UCSD-AML1 (cell line): ENCODE measurements at regions not wholly inside any gene's neighbourhood (a gene's known extent, or its start where the extent isn't known, plus 50 kb on each side); places are given as distances from the start of the nearest gene placed in this dataset.
"Not testable (repeated sequence)": the region's sequence is repeated elsewhere in the genome, so short reads cannot be mapped to it uniquely, and the experiment has no call there.

ENCODE experiments used
- DNase-seq: peaks from one replicate; lab custom pipeline; 2025; ENCODE audit not compliant: unreplicated experiment; lab: John Stamatoyannopoulos, UW

GRCh38 chr2:199216253-199216652 lies 241.5 kb downstream of the SATB2 start:
- DNase-seq, result no peak

- DNase-seq, result no peak
Measured at GRCh38 chr2:199207011-199207410, 250.7 kb downstream of the SATB2 start.

DNA sequence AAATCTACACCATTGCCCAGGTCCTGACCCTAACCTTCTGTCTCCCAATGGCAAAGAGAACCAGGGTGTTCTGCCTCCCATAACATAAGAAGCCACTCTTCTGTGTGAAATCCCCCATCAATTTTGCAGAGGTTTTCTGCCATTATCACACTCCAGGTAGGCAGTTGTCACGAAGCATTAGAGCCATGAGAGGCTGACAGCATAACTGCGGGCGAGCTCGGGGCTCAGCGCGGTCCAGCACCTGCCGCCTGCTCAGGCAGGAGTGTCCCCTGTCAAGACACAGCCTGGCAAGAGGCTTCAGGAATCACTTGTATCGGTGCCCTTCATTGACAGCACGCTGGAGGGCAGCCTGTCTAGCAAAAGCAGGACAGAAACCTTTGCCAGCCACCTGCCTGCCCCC lies 251.2 kb downstream of the SATB2 start:
- no peak for DNase-seq

DNA sequence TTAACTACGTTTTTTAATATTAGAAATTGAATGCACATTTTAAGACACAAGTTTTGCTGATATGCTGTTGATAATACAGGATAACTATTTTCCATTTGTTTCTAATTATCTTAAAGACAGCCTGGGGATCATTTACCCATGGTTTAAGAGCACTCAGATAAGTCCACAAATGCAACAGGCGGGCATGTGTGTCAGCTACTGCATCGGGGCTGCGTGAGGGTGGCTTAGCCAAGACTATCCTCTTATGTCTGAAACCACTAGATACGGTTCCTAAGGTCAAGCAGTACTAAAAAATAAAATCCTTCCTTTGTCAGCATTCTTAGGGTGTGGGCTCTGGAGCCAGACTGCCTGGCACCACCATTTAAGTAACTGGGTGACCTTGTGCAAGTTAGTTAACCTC lies 254.8 kb downstream of the SATB2 start:
- DNase-seq, result no peak

GRCh38 chr2:199201539-199201938 lies 256.2 kb downstream of the SATB2 start:
- no peak for DNase-seq

DNA sequence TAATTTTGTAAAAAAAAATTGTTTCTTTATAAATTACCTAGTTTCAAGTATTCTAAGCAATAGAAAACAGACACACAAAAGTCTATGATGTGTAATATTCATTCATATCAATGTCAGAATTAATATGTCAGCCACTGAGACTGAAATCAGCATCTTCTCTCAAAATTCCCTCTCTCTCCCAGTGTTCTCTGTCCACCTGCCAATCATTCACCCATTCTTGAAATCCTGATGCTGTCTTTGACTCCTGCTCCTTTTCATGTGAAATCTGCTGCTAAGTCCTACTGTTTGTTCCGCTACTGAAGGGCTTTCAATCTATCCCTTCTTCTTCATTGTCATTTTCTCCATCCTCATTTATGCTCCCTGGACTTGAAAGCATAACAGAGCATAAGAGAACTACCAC lies 257.9 kb downstream of the SATB2 start:
- DNase-seq, result no peak

DNA sequence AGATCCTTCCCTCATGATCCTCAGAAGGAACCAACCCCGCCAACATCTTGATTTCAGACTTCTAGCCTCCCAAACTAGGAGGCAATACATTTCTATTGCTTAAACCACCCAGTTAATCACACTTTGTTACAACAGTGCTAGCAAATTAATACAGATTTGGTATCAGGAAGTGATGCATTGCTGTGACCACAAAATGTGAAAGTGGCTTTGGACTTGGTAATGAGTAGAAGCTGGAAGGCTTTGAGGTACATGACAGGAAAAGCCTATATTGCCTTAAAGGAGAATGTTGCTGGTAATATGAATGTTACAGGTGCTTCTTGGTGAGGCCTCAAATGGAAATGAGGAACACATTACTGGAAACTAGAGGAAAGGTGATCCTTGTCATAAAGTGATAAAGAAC lies 260.3 kb downstream of the SATB2 start:
- DNase-seq, result no peak

DNA sequence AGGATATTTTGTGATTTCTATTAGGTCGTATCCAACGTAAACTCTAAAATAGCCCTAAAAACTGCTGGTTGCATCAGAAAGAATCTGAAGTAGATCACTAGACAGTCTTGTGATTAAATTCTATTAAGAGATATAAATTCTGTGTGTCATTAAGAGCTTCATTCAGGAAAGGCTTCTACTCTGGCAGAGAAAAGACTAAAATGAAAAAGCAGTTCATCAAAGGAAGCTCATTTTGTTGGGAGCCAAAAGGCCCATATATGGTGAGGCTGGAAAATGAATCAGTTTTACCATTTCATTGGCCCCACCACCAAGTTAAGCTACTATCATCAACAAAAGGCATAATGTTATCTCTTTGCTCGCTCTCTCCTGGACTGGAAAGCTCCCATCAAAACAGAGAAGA lies 261.1 kb downstream of the SATB2 start:
- no peak for DNase-seq

DNA sequence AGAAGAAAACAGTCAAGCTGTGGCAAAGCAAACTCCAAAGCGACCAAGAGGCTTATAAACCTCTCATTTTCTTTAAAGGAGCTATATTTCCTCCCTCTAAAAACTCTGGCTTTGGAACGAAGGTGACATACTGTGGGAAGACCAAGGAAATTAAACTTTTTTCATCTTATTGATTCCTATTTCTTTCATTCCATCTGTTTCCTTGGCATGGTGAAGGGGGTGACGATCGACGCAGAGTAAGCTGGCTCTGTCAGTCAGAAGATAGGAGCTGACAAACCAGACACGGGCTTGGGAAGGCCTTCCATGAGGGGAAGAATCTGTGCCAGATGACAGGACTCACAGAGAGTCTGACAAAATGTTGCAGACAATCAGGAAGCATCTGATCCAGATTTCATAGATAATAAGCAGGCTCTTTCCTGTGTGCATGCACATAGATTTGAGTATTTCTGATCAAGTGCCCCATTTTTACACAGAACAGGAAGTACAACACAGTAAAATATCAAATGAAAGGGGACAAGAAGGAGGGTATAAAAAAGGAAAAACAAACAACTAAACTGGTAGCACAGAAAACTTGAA lies 261.7 kb downstream of the SATB2 start:
- no peak for DNase-seq

- DNase-seq, result no peak
Measured at GRCh38 chr2:199191461-199191860, 266.3 kb downstream of the SATB2 start.

GRCh38 chr2:199189229-199189628 lies 268.5 kb downstream of the SATB2 start:
- DNase-seq, result no peak

DNA sequence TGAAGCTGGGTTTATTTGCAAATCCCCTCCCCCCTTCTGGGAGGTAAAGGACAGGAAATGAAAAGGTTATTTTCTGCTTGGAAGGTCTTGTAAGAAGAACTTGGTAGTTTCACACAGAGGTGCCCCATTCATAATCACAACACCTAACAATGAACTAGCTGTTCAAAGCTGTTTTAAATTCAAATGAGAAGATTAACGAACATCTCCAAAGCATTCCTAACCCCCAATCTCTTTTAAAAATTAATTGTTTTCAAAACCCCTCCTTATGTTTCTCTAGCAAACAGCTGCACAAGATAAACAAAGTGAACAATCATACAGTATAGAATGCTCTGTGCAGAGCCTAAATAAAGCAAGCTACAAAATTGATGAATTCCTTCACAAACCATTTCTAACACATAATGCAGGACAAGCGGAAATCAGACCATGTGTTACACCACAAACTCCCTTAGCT lies 271.4 kb downstream of the SATB2 start:
- no peak for DNase-seq

DNA sequence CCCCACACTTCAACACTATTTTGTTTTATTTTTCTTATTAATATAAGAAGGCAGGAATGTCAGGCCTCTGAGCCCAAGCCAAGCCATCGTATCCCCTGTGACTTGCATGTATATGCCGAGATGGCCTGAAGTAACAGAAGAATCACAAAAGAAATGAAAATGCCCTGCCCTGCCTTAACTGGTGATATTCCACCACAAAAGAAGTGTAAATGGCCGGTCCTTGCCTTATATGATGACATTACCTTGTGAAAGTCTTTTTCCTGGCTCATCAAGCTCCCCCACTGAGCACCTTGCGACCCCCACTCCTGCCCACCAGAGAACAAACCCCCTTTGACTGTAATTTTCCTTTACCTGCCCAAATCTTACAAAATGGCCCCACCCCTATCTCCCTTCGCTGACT lies 272.6 kb downstream of the SATB2 start:
- not testable (repeated sequence) for DNase-seq

DNA sequence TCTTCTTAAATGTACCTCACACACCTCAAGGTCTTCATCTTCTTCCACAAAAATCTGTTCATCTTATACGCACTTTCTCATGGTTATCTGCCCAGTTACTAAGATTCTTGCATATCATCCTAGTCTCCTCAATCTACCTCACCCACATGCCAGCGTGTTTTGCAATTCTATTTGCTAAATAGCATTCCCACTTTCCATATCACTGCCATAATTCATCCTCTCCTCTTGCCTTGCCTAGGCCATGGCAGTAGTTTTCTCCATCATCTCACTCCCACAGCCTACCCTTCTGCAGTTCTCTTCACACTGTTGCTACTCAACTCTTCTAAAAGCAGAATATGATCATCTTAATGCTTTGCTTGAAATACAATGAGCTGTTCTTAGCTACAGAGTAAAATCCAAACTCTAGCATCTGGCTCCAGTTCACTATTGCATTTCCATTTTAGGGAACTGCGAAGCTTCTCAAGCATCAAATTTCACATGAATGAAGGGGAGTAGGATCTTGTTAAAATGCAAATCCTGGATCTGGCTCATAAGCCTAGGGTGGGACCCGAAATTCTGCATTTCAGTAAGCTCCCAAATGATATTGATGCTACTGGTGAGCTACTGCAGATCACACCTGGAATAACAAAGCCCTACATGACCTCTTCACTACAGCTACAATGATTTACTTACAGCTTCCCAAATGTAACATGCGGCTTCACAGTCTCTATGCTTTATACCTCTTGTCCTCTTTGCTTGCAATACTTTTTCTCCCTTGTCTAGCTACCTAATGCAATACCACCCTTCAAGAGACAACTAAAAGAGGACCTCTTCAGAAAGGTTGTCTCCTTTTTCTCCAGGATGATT lies 293.9 kb downstream of the SATB2 start:
- DNase-seq, result no peak

GRCh38 chr2:199160677-199161465 lies 296.9 kb downstream of the SATB2 start:
- no peak for DNase-seq

- DNase-seq, result no peak
Measured at GRCh38 chr2:199160081-199160480, 297.7 kb downstream of the SATB2 start.

GRCh38 chr2:199148076-199148845 lies 309.5 kb downstream of the SATB2 start:
- no peak for DNase-seq

GRCh38 chr2:199147216-199147615 lies 310.5 kb downstream of the SATB2 start:
- DNase-seq, result no peak

DNA sequence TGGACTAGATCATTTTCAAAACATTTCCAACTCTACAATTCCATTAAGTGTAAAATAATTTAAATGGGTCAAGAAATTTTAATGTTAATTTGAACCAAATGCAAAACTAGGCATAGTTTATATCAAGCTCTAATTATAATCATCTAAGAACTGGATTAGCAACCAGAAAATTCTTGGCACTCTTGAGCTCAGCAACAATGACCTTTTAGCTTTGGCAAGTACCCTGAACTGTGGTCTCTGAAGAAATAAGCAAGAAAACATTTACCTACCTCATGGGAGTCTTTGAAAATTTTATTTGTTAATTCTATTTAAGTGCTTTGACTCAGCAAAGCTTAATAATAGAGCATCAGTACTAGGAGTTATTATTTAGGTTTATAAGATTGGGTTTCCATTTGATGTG lies 313.2 kb downstream of the SATB2 start:
- no peak for DNase-seq

- DNase-seq, result no peak
Measured at GRCh38 chr2:199144036-199144435, 313.7 kb downstream of the SATB2 start.

DNA sequence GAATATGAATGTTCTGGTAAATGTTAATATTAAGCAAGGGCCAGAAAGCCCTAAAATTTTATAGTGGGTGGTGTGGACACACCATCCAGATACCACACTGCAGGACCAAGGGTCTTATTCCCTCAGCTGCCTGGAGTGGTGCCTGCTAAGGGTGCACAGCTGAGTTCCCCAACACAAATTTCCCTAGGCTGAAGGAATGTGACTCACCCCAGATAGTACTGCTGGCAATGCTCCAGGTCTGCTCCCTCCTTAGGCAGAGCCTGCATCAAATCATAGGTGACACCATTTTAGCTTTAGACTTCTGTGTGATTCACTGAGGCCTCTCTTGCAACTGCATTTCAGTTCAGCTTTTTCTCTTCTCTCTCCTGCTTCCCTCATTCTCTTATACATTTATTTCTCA lies 321.1 kb downstream of the SATB2 start:
- no peak for DNase-seq
